A204.1 (cell line): ENCODE measurements at regions not wholly inside any gene's neighbourhood (a gene's known extent, or its start where the extent isn't known, plus 50 kb on each side); places are given as distances from the start of the nearest gene placed in this dataset.

Experiments used
- FAIRE-seq: peaks from 2 replicates; lab custom pipeline; 2012; peaks lifted over from hg19 to GRCh38; lab: Jason Lieb, UNC

DNA sequence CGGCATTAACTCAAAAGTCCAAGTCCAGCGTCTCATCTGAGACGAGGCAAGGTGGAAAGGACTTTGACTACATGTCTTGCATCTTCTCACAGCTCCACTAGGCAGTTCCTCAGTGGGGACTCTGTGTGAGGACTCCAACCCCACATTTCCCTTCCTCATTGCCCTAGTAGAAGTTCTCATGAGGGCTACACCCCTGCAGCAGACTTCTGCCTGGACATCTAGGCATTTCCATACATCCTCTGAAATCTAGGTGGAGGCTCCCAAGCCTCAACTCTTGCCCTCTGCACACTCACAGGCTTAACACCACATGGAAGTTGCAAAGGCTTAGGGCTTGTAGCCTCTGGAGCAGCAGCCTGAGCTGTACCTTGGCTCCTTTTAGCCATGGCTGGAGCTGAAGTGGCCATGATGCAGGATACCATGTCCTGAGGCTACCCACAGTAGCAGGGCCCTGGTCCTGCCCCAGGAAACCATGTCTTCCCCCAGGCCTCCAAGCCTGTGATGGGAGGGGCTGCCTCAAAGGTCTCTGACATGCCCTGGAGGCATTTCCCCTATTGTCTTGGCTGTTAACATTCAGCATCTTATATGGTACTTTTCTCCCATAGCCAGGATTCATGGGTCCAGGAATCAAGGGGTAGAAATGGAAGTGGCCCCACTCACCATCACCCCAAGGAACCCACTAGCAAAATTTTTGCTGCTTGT, 194.6 kb upstream of the KCNG1 start:
- no peak for FAIRE-seq

DNA sequence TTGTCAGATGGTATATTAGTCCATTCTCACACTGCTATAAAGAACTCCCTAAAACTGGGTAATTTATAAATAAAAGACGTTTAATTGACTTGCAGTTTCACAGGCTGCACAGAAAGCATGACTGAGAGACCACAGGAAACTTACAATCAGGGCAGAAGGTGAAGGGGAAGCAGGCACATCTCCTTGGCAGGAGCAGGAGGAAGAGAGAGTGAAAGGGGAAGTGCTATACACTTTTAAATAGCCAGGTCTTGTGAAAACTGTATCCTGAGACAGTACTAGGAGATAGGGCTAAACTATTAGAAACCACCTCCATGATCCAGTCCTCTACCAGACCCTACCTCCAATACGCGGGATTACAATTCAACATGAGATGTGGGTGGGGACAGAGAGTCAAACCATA, 193.9 kb upstream of the KCNG1 start:
- FAIRE-seq: no peak

DNA sequence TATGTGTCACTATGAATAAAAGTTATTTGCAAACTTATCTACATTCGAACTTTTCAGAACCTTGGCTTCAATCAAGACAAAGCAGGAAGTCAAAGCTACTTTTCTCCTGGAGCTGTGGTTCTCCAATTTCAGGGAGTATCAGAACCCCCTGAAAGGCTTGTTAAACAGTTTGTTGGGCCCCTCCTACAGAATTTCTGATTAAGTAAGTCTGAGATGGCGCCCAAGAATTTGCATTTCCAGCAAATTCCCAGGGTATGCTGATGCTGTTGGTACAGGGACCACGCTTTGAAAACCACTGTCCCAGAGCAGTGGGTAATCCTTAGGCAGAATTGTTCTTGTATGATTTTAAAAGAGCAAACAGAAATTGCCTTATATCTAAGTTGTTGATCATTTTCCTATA, 189.9 kb upstream of the KCNG1 start:
- no peak for FAIRE-seq

DNA sequence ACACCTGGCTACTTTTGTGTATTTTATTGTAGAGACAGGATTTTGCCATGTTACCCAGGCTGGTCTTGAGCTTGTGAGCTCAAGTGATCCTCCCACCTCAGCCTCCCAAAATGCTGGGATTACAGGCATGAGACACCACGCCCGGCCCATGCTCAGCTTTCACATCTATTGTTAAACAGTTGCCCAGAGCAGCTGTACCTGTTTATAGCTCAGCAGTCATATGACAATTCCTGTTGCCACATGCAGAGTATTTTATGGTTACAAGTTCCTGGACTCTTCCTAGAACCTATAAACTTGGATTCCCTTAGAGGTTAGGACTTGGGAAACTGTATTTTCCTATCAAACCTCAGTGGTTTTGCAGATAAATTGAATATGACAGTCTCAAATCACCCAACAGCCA, 188.3 kb upstream of the KCNG1 start:
- no peak for FAIRE-seq

DNA sequence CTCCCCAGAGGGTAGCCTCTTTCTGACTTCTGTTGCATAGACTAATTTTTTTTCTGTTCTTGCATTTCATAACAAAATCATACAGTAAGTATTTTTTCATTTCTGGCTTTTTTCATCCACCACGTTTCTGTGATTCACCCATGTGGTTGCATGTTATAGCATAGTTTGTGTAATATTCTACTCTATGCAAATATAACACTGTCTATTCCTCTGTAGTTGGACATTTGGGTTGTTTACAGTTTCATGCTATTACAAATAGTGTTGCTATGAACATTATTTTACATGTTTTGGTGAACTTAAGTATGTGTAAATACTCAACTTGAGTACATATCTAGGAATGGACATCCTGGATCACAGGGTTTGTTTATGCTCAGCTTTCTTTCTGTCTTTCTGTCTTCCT, 187.2 kb upstream of the KCNG1 start:
- FAIRE-seq: no peak

DNA sequence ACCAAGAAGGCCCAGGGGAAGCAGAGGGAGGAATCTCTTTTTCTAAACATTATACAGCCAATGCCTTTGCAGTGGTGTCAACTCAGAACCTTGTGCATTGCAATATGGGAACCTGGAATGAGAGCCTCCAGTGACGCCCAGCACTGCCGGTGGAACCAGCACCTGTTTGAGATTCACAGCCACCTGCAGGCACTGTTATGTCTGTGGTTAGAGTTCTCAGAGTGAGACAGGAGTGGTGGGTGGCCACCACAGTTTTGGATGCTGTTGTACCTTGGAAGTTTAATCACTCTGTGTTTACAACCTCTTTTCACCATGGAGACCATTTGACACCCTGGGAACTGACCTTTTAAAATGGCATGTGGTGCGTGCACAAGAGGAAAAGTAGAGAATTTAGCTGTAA, 185.3 kb upstream of the KCNG1 start:
- FAIRE-seq: no peak

DNA sequence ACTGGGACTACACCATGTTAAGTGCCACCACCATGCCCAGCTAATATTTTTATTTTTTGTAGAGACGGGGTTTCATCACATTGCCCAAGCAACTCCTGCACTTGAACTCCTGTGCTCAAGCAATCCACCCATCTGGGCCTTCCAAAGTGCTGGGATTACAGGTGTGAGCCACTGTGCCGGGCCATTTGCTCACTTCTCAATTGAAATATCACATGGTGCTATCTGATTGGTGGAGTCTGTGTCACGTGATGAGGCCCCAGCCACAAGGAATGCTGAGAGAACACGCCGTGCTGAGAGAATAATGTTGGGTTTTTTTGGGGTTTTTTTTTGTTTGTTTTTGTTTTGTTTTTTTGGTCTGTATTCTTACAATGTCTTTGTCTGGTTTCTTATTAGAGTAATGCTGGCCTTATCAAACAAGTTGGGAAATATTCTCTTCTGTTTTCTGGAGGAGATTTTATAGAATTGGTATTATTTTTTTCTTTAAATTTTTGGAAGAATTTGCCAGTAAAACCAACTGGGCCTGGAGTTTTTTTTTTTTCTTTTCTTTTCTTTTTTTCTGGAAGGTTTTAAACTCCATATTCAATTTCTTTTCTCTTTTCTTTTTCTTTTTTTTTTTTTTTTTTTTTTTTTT, 183.2 kb upstream of the KCNG1 start:
- FAIRE-seq: no peak

DNA sequence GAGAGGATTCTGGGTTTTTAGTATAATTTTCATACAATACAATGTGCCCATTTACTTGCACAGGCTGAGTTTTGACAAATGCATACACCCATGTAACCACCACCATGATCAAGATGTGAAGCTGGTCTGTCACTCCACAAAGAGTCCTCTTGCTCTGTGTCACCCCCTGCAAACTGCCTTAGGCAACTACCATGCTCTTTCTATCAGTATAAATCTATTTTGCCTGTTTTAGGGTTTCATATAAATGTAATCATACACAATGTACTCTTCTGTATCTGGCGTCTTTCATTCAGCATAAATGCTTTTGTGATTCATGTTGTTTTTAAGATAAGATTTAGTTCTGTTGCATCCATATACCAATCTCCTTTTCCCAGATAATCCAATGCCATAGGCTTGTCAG, 181.9 kb upstream of the KCNG1 start:
- no peak for FAIRE-seq

DNA sequence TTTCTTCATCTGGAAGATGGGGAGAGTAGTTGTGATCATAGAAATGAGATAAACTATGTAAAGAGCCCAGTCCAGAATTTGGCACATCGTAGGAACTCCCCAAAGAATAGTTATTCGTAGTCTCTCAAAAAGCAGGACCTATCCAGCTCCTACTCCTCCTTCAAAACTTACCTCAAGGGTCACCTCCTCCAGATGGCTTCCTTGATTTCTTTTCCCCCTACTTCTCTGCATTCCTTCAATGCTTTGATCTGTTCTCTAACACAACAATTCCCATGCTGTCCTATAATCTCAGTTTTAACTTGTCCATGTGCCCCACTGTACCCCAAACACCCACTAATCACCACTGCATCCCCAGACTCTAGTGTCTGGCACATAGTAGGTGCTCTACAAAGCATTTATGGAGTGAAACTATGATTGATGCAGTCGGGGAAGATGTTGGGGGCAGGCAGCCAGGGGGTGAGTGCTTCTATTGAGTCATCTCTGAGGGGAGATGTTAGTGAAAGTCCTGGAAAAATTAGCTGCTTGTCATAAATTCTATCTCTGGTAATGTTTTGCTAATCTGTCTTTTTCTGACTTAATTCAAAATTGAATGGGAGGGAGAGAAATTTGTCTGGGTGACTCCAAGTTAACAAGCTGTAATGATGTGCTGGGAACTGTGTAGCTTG, 181.3 kb upstream of the KCNG1 start:
- FAIRE-seq: no peak

DNA sequence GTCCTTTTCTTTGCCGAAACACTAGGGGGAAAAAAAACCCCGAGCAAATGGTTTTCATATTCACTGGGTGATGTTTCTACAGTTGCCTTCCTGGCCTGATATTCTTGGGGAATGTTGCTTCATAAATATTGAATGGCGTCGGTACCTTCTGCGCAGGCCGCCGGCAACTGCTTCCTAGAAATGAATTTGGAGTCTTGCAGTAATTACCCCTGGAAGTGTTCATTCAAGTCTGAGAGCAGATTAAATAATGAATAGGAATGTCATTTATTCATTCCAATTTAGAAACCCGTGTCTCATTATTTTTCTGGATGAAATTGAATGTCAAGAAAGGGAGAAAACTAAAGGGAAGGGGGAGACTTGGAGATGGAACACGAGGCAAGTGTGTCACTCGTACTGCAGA, 179.4 kb upstream of the KCNG1 start:
- FAIRE-seq: no peak

DNA sequence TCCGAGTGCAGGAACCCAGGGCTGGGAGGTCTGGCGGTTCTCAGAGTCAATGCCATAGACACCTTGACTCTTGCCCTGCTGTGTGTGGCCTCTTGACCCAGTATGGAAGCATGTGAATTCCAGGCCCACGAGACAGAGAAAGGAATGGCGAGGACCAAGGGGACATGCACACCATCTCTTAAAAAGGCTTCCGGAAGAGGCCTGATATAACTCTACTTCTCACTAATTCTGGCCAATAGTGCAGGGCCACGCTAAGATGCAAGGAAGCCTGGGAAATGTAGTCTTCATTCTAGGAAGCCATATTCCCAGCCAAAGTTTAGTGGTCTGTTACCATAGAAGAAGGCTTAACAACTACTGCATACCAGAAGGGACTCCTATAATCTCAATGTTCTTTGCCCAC, 177.0 kb upstream of the KCNG1 start:
- no peak for FAIRE-seq

DNA sequence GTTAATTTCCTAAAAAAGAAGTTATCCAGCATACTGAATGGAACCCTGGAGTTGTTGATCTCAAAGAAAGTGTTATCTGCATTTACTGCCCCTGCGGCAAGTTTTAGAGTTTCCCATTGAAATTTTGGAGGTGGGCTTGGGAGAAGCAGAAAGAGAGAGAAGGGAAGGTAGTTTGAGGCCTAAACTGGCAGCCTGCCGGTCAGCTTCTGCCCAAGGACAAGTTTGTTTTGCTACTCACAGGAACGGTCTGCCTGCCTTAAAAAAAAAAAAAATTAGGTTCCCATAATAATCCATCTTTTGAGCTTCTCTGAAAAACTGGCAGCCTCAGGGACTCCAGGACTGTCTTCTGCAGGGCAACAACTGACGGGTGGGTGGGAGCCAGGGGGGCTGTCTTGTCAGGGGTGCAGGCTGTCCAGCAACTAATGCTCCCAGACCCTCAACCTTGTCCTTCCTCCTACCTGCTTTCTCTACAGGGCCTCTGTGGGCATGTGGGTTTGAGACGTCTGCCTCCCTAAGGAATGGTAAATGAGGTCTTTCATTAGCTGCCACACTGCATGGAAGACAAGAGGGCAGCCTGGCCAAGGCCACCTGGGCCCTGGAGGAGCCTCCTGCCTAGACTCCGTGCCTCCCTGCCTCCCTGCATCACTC, 176.1 kb upstream of the KCNG1 start:
- no peak for FAIRE-seq

DNA sequence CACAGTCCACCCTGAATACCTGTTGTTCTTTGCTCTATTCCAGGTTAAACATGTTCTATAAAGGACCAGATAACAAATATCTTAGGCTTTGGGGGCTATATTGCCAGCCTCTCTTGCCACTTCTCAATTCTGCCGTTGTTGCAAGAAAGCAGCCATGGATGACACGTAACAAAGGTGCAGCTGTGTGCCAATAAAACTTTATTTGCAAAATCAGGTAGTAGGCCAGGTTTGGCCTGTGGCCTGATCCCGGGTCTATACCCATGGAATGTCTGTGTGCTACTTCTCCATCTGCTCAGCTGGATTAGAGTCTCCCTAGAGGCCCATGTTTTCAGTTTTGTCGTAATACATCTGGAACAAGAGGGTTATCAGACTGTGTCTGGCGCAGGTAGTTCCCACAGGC, 175.3 kb upstream of the KCNG1 start:
- no peak for FAIRE-seq

DNA sequence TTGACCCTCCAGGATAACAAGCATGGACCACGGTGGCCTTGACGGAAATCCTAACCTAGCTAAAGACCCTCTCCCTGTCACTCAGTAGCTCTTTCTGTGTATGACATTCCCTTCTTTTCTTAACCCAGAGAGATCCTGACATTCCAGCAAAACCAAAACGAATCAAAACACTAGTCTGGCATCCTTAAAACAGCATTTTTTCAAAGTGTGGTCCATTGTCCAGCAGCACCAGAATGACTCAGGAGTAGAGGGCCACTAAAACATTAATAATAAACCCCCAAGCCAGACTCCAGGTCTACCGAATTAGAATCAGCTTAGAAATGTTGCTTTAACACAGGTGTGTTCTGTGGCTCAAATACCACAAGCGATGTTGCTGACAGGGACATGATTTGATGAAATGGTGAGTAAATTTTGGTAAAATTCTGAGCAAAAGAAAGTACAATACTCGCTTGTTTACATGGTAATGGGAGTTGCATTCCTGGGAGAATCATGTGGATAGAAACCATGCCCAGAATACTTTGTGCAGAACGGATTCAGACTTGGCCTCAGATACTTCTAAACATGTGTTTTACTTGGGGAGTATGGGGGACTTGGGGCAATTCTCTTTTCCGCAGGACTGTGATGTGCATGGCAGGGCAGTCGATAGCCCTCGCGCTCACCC, 174.2 kb upstream of the KCNG1 start:
- no peak for FAIRE-seq

DNA sequence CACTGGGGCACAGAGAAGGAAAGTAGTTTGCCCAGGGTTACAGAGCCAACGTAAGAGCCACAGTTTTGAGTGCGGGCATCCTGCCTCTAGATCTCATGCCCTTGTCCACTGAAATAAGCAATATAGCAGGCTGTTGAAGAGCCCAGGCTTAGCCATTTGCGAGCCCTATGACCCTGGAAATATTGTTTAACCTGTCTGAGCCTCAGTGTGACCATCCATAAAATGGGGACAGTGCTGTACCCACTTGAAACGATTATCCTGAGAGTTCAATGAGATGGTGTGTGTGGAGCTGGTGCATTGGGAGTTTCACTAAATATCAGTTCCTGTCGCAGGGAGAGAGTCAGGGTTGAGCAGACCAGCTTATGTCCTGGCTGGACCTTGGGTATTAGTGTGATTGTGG, 173.1 kb upstream of the KCNG1 start:
- no peak for FAIRE-seq

DNA sequence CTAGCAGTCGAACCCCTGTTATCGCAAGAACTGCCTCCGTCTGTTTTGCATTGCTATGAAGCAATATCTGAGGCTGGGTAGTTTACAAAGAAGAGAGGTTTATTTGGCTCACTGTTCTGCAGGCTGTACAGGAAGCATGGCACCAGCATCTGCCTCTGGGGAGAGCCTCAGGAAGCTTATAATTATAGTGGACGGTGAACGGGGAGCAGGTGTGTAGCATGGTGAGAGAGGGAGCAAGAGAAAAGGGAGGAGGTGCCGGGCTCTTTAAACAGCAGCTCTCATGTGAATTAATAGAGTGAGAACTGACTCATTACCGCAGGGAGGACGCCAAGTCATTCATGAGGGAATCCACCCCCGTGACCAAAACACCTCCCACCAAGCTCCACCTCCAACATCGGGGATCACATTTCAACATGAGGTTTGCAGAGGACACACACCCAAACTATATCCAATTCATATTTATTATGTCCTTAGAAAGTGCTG, 172.6 kb upstream of the KCNG1 start:
- no peak for FAIRE-seq

DNA sequence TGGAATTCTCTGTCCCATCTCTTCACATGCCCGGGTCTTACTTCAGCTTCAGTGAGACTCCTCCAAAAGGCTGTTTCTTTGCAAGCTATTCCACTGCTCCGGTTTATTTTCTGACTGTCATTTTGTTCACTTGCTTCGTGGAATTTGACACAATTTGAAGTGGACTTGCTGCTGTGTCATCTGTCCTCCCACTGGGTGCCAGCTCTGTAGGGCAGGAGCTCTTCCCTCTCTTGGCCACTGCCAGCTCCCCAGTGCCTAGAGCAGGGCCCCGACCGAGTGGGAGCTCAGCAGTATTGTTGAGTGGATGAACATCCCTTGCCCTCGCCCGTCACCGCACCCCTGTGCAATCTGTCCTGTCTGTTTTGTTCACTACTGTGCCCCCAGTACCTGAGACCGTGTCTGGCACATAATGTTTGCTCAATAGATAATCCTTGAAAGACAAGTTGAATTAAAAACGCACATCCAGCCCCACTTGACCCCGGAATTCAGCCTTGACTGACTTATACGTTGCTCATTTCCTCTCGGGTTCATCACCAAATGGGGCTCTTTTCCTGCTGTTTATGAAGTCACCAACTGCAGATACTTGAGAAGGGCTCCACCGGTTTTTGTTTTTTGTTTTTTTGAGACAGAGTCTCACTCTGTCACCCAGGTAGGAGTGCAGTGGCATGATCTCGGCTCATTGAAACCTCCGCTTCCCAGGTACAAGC, 170.3 kb upstream of the KCNG1 start:
- FAIRE-seq: no peak

DNA sequence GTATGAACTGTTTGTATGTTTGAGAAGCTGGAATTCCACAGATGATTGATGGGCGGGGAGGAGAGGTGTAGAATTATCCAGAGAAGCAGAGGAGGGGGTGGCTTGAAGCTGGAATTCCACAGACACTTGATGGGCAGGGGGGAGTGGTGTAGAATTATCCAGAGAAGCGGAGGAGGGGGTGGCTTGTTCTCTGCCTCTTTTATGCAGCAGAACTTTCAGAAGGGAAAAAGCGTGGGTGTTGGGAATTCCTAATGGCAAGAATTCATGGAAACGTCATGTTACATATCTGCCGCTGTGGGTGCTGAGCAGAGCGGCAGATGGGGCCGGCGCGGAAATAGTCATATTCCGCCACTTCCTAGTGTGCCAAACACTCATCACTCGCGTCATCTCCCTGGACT, 167.9 kb upstream of the KCNG1 start:
- FAIRE-seq: no peak

DNA sequence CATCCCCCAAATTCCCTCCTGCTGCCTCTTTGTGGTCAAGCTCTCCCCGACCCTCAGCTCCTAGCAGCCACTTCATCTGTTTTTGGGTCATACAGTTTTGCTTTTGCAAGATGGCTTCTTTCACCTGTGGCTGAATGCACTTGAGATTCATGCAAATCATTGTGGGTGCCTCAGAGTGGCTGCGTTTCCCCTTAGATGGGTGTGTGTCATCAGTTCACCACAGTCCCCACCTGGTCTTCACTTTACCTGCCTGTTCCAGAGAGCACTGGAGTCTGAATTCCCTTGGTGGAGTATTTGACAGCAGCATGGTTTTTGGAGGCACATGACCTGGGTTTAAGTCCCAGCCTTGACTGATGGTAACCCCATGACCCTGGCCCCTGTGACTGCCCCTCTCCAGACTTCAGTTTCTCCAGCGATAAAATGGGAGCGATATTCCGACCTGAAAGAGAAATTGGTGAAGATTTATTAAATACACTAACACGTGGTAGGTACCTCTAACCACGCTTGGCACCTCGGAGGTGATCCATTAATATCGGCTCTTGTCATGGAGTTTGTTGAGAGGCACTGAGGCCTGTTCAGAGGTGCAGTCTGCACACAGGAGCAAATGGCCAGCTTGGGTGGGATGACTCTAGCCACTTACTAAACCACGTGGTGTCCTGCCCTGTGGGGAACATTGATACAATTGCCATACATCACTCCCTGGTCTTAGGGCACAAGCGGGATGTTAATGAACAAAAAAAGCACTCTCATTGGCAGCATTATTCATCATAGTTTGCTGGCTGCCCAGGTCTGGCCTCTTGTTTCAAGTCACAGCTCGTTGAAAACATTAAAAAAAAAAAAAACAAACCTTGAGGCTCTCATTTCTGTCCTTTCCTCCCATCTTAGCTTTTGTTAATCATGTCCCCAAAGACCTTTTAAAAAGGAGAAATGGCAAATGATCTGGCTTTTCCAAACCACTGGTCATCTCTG, 167.2 kb upstream of the KCNG1 start:
- FAIRE-seq: no peak

DNA sequence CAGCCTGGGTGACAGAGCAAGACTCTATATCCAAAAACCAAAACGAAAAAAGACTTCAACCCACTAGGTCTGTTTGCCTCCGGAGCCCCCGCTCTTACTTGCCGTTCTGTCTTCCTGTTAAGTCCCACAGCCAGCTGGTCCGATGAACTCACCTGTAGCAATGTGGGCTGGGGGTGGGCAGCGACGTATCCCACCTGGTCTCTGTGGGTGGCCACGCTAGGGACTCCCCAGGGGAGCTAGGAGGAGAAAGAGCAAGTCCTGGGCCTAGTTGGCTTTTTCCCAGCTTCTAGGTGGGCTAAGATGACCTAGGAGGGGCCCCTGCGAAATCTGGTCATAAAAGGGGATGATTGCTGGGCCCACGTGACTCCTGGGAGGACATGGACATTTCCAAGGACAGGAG, 166.0 kb upstream of the KCNG1 start:
- FAIRE-seq: no peak

DNA sequence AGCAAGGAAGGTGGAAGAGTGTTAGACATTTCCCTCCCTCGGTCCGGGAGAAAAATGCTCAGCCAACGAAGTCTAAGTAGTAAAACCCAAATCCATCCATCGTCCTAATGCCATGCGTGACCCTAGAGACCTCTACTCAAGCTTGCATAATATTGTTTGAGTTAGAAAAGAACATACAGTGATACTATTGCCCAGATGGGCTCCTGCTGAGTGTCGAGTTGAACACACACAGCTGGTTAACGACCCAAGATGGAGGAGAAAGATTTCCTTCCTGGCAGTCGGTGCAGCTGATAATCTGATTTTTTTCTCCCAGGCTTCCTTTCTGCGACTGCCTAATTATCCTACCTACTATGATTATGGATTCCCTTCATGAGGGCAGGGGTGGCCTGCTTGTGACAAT, 164.4 kb upstream of the KCNG1 start:
- FAIRE-seq: no peak
